ENCODE measurements at regions not wholly inside any gene's neighbourhood (a gene's known extent, or its start where the extent isn't known, plus 50 kb on each side); places are given as distances from the start of the nearest gene placed in this dataset.

GRCh38 chr12:107552263-107552662, 133.3 kb upstream of the PWP1 start:
- DNase-seq (no peak), ATAC-seq (ENCODE audit: low FRiP score) (no peak)
- no peak overlapping the region for H3K27ac ChIP-seq (ENCODE audit: low read depth in 1 of 2, low read length in 2 of 2)
- intact Hi-C loops (cut with DNase I): no loop called here
- peaks cover 1% of the 10 kb centered on the region for H3K9me3 ChIP-seq (ENCODE audit: control insufficient read depth, low read length)
- H3K27me3 ChIP-seq (ENCODE audit: control insufficient read depth in 1 of 2, insufficient read depth in 2 of 2, low read length in 1 of 2): no peaks in the 10 kb centered on the region
- no peaks in the 10 kb centered on the region for H3K4me1 ChIP-seq (ENCODE audit: control insufficient read depth in 1 of 2, insufficient read depth in 2 of 2, low read length in 2 of 2)
- WGBS, 2 donors: 54 to 70% methylated on average over 4 of the region's 4 CpGs
- H3K36me3 ChIP-seq (ENCODE audit: control insufficient read depth in 1 of 2, insufficient read depth in 2 of 2, low read length in 1 of 2): no peaks in the 10 kb centered on the region
- H3K4me3 ChIP-seq (ENCODE audit: low read length in 2 of 2): no peak overlapping the region

GRCh38 chr12:107553211-107553765, 132.3 kb upstream of the PWP1 start:
- intact Hi-C loops (cut with DNase I): no loop called here
- Histone ChIP-seq H3K27ac (ENCODE audit: low read depth in 1 of 2, low read length in 2 of 2) (no peak overlapping the region), H3K4me1 (ENCODE audit: control insufficient read depth in 1 of 2, insufficient read depth in 2 of 2, low read length in 2 of 2) (no peaks in the 10 kb centered on the region), H3K4me3 (ENCODE audit: low read length in 2 of 2) (no peak overlapping the region), H3K36me3 (ENCODE audit: control insufficient read depth in 1 of 2, insufficient read depth in 2 of 2, low read length in 1 of 2) (no peaks in the 10 kb centered on the region), H3K27me3 (ENCODE audit: control insufficient read depth in 1 of 2, insufficient read depth in 2 of 2, low read length in 1 of 2) (no peaks in the 10 kb centered on the region), H3K9me3 (ENCODE audit: control insufficient read depth, low read length) (peaks cover 1% of the 10 kb centered on the region)
- 90 to 95% methylated on average over 4 of the region's 4 CpGs for WGBS, 2 donors
- DNase-seq (no peak), ATAC-seq (ENCODE audit: low FRiP score) (no peak)

GRCh38 chr12:107554941-107555340, 130.7 kb upstream of the PWP1 start:
- H3K27ac ChIP-seq (ENCODE audit: low read depth in 1 of 2, low read length in 2 of 2): no peak overlapping the region
- no peaks in the 10 kb centered on the region for H3K9me3 ChIP-seq (ENCODE audit: control insufficient read depth, low read length)
- no peak overlapping the region for H3K4me3 ChIP-seq (ENCODE audit: low read length in 2 of 2)
- WGBS, 2 donors: 75 to 81% methylated on average over 4 of the region's 4 CpGs
- no peaks in the 10 kb centered on the region for H3K27me3 ChIP-seq (ENCODE audit: control insufficient read depth in 1 of 2, insufficient read depth in 2 of 2, low read length in 1 of 2)
- DNase-seq (no peak), ATAC-seq (ENCODE audit: low FRiP score) (no peak)
- no peaks in the 10 kb centered on the region for H3K36me3 ChIP-seq (ENCODE audit: control insufficient read depth in 1 of 2, insufficient read depth in 2 of 2, low read length in 1 of 2)
- intact Hi-C loops (cut with DNase I): no loop called here
- no peaks in the 10 kb centered on the region for H3K4me1 ChIP-seq (ENCODE audit: control insufficient read depth in 1 of 2, insufficient read depth in 2 of 2, low read length in 2 of 2)

GRCh38 chr12:107557026-107557425, 128.6 kb upstream of the PWP1 start:
- DNase-seq: no peak
- WGBS, 2 donors: 96 to 99% methylated on average over 5 of the region's 5 CpGs
- no peak overlapping the region for H3K4me3 ChIP-seq (ENCODE audit: low read length in 2 of 2)
- no peaks in the 10 kb centered on the region for H3K36me3 ChIP-seq (ENCODE audit: control insufficient read depth in 1 of 2, insufficient read depth in 2 of 2, low read length in 1 of 2)
- no peak overlapping the region for H3K27ac ChIP-seq (ENCODE audit: low read depth in 1 of 2, low read length in 2 of 2)
- intact Hi-C loops (cut with DNase I): no loop called here
- no peaks in the 10 kb centered on the region for H3K4me1 ChIP-seq (ENCODE audit: control insufficient read depth in 1 of 2, insufficient read depth in 2 of 2, low read length in 2 of 2)
- H3K27me3 ChIP-seq (ENCODE audit: control insufficient read depth in 1 of 2, insufficient read depth in 2 of 2, low read length in 1 of 2): no peaks in the 10 kb centered on the region
- no peaks in the 10 kb centered on the region for H3K9me3 ChIP-seq (ENCODE audit: control insufficient read depth, low read length)
- ATAC-seq (ENCODE audit: low FRiP score): no peak

GRCh38 chr12:107557589-107558100, 128.0 kb upstream of the PWP1 start:
- 71 to 77% methylated on average over 4 of the region's 4 CpGs for WGBS, 2 donors
- ATAC-seq (ENCODE audit: low FRiP score) (no peak), DNase-seq (no peak)
- intact Hi-C loops (cut with DNase I): no loop called here
- H3K4me3 ChIP-seq (ENCODE audit: low read length in 2 of 2): no peak overlapping the region
- H3K4me1 ChIP-seq (ENCODE audit: control insufficient read depth in 1 of 2, insufficient read depth in 2 of 2, low read length in 2 of 2): no peaks in the 10 kb centered on the region
- peaks cover 0 to under 1% of the 10 kb centered on the region in 2 donors for H3K27me3 ChIP-seq (ENCODE audit: control insufficient read depth in 1 of 2, insufficient read depth in 2 of 2, low read length in 1 of 2)
- no peaks in the 10 kb centered on the region for H3K36me3 ChIP-seq (ENCODE audit: control insufficient read depth in 1 of 2, insufficient read depth in 2 of 2, low read length in 1 of 2)
- H3K9me3 ChIP-seq (ENCODE audit: control insufficient read depth, low read length): no peaks in the 10 kb centered on the region
- H3K27ac ChIP-seq (ENCODE audit: low read depth in 1 of 2, low read length in 2 of 2): no peak overlapping the region

- 68 to 72% methylated on average over 9 of the region's 9 CpGs for WGBS, 2 donors
- Histone ChIP-seq H3K27me3 (ENCODE audit: control insufficient read depth in 1 of 2, insufficient read depth in 2 of 2, low read length in 1 of 2) (peaks cover 0 to 1% of the 10 kb centered on the region in 2 donors), H3K4me3 (ENCODE audit: low read length in 2 of 2) (no peak overlapping the region), H3K9me3 (ENCODE audit: control insufficient read depth, low read length) (no peaks in the 10 kb centered on the region), H3K27ac (ENCODE audit: low read depth in 1 of 2, low read length in 2 of 2) (no peak overlapping the region), H3K36me3 (ENCODE audit: control insufficient read depth in 1 of 2, insufficient read depth in 2 of 2, low read length in 1 of 2) (no peaks in the 10 kb centered on the region), H3K4me1 (ENCODE audit: control insufficient read depth in 1 of 2, insufficient read depth in 2 of 2, low read length in 2 of 2) (no peaks in the 10 kb centered on the region)
- DNase-seq (no peak), ATAC-seq (ENCODE audit: low FRiP score) (no peak)
- intact Hi-C loops (cut with DNase I): no loop called here
Observed at GRCh38 chr12:107558141-107558815, 127.3 kb upstream of the PWP1 start.

GRCh38 chr12:107558816-107559382, 126.7 kb upstream of the PWP1 start:
- Histone ChIP-seq H3K4me1 (ENCODE audit: control insufficient read depth in 1 of 2, insufficient read depth in 2 of 2, low read length in 2 of 2) (no peaks in the 10 kb centered on the region), H3K4me3 (ENCODE audit: low read length in 2 of 2) (no peak overlapping the region), H3K27ac (ENCODE audit: low read depth in 1 of 2, low read length in 2 of 2) (no peak overlapping the region), H3K9me3 (ENCODE audit: control insufficient read depth, low read length) (no peaks in the 10 kb centered on the region), H3K36me3 (ENCODE audit: control insufficient read depth in 1 of 2, insufficient read depth in 2 of 2, low read length in 1 of 2) (no peaks in the 10 kb centered on the region), H3K27me3 (ENCODE audit: control insufficient read depth in 1 of 2, insufficient read depth in 2 of 2, low read length in 1 of 2) (peaks cover 0 to 1% of the 10 kb centered on the region in 2 donors)
- WGBS, 2 donors: 15 to 16% methylated on average over 5 of the region's 5 CpGs
- DNase-seq (no peak), ATAC-seq (ENCODE audit: low FRiP score) (no peak)
- intact Hi-C loops (cut with DNase I): no loop called here

GRCh38 chr12:107560165-107560898, 125.3 kb upstream of the PWP1 start:
- no peak overlapping the region for H3K27ac ChIP-seq (ENCODE audit: low read depth in 1 of 2, low read length in 2 of 2)
- no peaks in the 10 kb centered on the region for H3K9me3 ChIP-seq (ENCODE audit: control insufficient read depth, low read length)
- ATAC-seq (ENCODE audit: low FRiP score): no peak
- no peaks in the 10 kb centered on the region for H3K36me3 ChIP-seq (ENCODE audit: control insufficient read depth in 1 of 2, insufficient read depth in 2 of 2, low read length in 1 of 2)
- no peak for DNase-seq
- H3K4me1 ChIP-seq (ENCODE audit: control insufficient read depth in 1 of 2, insufficient read depth in 2 of 2, low read length in 2 of 2): no peaks in the 10 kb centered on the region
- 93 to 94% methylated on average over 7 of the region's 7 CpGs for WGBS, 2 donors
- intact Hi-C loops (cut with DNase I): no loop called here
- H3K27me3 ChIP-seq (ENCODE audit: control insufficient read depth in 1 of 2, insufficient read depth in 2 of 2, low read length in 1 of 2): peaks cover 0 to 1% of the 10 kb centered on the region in 2 donors
- H3K4me3 ChIP-seq (ENCODE audit: low read length in 2 of 2): no peak overlapping the region
